ENCODE measurements at regions not wholly inside any gene's neighbourhood (a gene's known extent, or its start where the extent isn't known, plus 50 kb on each side); places are given as distances from the start of the nearest gene placed in this dataset.
"Not testable (repeated sequence)": the region's sequence is repeated elsewhere in the genome, so short reads cannot be mapped to it uniquely, and the experiment has no call there.

DNA sequence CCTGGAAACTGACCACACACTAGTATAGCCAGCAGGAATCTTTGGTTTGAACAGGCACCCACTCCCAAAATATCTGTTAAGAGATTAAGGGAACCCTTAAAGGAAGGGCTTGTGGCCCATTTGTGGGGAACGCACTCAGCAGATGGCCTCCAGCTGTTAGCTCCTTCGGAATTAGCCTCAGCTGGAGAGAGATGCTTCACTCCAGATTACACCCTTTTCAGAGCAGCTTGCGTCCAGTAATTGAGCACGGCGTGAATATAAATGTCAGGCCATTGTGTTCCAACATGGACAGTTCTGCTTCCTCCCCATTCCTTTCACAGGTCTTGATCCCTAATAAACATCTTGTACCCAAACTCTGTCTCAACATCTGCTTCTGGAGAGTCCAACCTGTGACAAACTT lies 397.8 kb downstream of the SEC23A start:
- DNase-seq (ENCODE audit: low read depth): no peak

DNA sequence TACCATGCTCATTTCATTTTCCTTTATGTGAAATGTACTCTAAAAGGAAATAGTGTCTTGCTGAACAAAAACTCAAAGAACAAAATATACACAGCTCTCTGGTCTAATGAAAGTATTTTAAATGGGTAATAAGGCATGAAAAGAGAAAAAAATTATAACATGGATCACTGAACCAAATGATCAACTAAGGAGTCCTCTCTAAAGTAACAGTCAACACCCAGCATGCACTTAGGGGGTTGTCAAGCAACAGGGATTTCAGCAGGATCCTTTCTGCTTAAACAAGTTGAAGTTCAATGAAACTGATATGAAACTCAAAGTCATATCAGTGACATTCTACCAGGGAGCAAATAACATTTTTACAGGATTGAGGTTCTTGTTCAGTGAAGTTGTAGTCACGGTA lies 398.8 kb downstream of the SEC23A start:
- DNase-seq (ENCODE audit: low read depth): no peak

DNA sequence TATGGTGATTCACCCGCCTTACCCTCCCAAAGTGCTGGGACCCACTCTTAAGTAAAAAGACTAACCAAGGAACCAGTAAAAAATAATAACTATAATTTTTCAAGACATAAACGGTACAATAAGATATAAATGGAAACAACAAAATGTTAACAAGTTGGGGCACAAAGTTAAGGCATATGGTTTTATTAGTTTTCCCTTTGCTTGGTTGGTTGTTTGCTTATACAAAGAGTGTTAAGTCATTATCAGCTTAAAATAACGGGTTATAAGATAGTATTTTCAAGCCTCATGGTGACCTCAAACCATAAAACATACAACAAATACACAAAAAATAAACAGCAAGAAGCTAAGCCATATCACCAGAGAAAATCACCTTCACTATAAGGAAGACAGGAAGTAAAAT lies 406.1 kb downstream of the SEC23A start:
- no peak for DNase-seq (ENCODE audit: low read depth)

DNA sequence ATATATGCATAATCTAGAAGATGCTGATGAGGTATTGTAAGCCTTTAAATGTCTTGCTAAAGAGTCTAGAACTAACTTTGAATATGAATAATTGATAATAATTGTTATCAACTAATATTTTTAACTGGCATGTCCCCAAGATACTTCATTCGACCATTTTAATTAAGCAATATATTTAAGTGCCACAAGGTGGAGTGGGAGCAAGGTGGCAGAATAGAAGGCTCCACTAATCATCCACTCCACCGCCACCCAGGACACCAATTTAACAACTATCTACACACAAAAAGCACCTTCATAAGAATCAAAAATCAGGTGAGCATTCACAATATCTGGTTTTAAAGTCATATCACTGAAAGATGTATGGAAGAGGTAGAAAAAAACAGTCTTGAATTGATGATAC lies 409.6 kb downstream of the SEC23A start:
- no peak for DNase-seq (ENCODE audit: low read depth)

DNA sequence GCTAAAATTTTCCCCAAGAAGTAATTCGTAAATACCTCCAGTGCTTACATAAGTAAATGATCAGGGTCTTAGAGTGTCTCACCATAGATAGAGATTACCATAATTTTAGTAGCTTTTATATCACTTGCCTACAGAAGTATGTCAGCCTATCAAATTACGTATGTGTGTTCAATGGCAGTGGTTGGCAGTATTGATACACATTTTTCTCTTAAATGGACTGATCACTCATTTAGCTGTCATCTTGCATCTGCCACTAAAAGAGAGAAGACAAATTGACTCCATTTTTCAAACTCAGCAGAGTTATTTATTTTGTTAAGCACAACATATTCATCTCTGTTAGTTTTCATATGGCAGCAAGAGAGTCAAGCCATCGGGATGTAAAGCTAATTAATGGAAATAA lies 413.1 kb upstream of the CLEC14A start:
- DNase-seq (ENCODE audit: low read depth): no peak

DNA sequence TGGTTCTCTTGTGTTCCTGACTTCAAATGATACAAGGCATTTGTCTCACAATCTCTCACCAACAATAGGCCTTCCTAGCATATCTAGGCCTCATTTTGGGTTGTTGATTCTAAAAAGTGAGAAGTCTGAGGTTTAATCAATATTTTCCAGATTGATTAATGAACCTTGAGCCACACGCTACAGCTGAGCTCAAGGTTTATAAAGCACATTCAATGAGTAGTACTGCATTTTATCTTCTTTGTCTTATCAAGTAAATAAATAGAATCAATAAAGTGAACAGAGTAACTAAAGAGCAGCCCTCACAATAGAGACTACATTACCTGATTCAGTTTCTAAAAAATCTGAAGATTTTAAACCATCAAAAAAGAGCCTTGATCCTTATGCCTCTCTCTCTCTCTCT lies 407.5 kb upstream of the CLEC14A start:
- DNase-seq (ENCODE audit: low read depth): no peak

DNA sequence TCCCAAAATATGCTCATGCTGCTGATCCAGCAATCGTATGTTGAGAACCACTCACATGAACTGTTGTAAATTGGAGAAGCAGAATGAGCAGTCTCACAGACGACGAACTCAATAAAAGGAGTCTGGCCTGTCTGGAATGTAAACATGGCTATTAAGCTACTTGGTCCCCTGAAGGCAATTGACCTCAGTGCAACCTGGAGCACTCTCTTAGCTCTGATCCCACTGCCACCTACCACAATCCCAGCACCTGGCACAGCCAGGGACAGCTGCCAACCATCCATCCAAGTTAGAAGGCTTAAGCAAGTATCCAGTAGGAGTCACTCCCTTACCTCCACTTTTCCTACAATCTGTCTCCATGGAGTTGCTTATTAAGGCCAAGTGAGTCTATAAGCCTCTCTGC lies 406.9 kb upstream of the CLEC14A start:
- DNase-seq (ENCODE audit: low read depth): no peak

DNA sequence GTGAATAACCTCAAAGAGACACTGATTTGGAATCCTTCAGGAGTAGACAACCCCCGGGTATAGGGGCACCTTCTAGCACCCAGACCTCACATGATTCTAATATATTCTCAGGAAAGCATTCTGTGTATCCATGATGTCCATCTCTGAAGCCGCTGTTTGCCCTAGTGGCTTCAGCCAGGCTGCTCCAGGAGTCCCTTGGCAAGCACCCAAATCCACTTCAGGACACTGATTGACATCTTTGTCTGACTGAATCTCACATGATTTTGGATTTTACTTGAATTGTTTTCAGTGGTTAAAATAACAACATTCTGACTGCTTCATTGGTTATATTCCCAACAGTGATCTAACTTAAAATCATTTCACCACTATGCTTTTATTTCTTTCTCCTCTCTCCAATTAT lies 390.5 kb upstream of the CLEC14A start:
- no peak for DNase-seq (ENCODE audit: low read depth)

DNA sequence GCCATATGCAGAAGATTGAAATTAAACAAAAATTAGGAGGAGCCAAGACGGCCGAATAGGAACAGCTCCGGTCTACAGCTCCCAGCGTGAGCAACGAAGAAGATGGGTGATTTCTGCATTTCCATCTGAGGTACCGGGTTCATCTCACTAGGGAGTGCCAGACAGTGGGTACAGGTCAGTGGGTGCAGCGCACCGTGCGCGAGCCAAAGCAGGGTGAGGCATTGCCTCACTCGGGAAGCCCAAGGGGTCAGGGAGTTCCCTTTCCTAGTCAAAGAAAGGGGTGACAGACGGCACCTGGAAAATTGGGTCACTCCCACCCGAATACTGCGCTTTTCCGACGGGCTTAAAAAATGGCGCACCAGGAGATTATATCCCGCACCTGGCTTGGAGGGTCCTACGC lies 379.0 kb upstream of the CLEC14A start:
- not testable (repeated sequence) for DNase-seq (ENCODE audit: low read depth)

DNA sequence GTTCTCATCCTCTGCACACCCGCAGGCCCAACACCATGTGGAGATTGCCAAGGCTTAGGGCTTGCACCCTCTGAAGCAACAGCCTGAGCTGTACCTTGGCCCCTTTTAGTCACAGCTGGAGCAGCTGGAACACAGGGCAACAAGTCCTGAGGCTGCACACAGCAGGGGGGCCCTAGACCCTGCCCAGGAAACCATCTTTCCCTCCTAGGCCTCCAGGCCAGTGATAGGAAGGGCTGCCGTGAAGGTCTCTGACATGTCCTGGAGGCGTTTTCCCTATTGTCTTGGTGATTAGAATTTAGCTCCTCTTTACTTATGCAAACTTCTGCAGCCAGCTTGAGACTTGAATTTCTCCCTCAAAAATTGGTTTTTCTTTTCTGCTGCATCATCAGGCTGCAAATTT lies 373.5 kb upstream of the CLEC14A start:
- DNase-seq (ENCODE audit: low read depth): no peak

DNA sequence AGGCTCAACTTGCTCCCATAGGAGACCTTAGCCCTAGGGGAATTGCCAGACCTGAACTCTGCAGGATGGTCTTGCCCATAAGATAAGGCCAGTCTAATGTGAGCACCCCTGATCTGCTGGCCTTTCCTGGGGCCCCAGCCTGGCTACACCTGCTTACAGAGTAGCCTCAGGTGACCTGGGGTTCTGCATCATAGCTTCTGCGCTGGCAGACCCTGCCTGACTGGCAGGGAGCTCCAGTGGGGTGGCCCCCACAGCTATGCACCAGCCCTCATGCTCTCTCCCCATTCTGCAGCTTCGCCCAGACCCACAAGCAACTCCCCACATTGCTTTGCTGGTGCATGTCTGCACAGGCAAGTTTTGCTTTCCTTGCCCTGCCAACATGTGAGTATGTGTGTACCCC lies 371.3 kb upstream of the CLEC14A start:
- DNase-seq (ENCODE audit: low read depth): no peak

DNA sequence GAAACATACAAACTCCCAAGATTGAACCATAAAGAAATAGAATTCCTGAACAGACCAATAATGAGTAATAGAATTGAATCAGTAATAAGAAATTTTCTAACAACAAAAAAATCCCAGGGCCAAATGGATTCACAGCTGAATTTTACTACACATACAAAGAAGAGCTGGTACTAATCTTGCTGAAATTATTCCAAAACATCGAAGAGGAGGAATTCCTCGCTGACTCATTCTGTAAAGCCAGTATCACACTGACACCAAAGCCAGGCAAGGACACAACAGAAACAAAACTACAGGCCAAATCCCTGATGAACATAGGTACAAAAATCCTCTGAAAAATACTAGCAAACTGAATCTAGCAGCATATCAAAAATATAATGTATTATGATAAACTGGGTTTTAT lies 367.8 kb upstream of the CLEC14A start:
- no peak for DNase-seq (ENCODE audit: low read depth)

DNA sequence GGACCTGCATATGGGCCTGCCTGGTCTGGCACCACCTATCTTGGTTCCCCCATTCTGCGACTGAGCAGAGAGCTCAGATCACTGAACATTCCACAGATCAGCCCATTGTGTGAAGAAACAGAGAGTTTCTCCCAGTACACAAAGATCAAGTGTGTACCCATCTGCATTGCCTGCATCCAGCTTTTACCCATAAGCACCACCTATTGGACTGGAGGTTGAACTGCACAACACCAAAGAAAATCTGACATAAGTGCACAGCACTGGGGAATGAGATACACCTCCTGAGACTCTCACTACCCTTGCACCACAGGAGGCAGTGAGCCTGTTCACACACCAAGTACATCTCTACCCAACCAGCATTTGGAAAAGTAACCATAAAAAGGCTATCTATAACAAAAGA lies 362.6 kb upstream of the CLEC14A start:
- DNase-seq (ENCODE audit: low read depth): no peak

DNA sequence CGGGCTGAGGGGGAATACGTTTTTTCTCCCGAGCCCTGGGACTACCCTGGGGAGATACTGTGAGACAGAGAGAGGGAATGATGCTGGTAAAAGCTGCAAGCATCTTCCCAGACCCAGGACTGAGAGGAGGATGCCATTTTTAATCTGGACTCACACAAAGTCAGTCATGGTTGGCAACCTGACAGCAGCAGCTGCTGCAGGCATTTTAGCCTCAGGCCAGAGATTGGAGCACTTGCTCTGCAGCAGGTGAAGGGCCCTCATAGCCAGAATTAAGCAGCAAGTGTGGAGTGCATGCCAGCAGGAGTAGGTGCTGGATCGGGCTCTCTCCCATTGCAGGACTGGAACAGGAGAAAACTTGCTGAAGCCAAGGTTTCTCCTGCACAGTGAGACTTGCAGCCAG lies 361.1 kb upstream of the CLEC14A start:
- no peak for DNase-seq (ENCODE audit: low read depth)

DNA sequence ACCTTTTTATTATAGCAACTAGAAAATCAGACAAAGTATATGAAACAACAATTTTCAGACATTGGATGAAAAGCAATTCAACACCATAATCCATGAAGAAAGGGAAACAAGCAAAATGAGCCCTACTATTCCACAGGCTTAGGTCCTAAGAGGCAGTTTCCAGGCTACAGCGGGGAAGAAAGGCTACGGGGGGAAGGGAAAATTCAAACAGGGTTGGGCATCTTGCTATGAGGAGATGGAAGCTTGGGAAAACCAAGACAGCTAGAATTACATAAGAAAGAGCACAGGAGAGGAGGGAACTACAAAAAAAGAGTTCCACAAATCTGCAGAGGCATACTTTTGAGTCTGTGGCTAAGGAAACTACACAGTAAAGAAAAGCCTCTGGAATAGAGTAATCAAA lies 356.0 kb upstream of the CLEC14A start:
- DNase-seq (ENCODE audit: low read depth): no peak

DNA sequence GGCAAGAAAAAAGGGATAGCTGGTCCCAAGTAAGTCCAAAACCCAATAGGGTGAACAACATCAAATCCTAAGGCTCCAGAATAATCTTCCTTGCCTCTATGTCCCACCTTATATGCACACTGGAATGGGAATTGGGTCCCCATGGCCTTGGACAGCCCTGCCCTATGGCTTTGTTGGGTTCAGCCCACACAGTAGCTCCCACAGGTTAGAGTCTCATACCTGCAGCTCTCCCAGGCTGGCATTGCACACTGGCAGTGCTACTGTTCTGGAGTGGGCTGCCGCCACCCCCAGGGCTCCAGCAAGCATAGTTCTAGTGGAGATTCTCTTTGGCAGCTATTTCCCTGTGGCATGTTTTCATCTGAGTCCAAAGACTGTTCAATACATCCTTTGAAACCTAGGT lies 352.4 kb upstream of the CLEC14A start:
- no peak for DNase-seq (ENCODE audit: low read depth)

DNA sequence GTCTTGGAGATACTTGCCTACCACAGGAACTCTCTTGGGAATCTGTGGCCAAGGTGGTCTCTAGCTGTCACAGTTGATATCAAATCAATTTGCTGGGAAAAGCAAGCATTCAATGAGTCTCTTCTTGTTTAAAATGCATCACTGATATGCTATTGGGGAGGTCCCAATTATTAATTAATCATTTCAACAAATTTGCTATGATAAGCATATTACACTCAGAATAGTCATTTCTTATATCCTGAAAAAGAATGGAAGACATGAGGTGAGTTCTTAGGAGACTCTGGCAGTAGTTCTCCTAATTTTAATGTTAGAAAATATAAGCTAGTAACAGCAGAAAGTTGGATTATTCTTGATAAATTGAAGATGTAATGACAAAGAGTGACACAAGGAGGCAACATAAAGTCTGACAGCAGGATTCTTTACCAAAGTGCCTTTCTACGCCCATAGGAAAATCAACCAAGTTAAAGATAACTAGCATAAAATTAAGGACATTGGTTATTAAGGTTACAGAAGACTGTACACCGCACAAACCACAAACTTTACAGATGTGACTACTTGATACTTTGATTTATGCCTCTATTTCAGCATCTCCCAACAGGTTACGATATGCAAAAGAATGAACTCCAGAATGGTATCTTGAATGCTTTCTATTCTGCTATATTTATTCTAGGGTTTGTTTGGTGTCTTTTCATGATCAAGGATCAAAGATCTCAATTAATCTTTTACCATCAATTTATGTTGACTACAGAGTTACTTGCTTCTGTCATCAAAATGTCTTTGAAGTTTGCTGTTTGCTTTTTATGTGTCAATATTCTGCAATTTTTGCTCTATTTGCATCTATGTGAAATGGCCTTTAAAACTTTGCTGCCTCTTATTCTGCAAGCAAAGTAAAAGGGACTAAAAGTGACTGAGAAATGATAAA lies 349.6 kb upstream of the CLEC14A start:
- no peak for DNase-seq (ENCODE audit: low read depth)

DNA sequence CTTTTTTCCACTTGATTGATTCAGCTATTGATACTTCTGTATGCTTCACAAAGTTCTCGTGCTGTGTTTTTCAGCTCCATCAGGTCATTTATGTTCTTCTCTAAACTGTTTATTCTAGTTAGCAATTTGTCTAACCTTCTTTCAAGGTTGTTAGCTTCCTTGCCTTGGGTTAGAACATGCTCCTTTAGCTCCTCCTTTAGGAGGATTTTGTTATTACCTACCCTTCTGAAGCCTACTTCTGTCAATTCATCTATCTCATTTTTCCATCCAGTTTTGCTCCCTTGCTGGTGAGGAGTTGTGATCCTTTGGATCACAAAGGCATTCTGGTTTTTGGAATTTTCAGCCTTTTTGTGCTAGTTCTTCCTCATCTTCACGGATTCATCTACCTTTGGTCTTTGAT lies 344.7 kb upstream of the CLEC14A start:
- DNase-seq (ENCODE audit: low read depth): not testable (repeated sequence)

DNA sequence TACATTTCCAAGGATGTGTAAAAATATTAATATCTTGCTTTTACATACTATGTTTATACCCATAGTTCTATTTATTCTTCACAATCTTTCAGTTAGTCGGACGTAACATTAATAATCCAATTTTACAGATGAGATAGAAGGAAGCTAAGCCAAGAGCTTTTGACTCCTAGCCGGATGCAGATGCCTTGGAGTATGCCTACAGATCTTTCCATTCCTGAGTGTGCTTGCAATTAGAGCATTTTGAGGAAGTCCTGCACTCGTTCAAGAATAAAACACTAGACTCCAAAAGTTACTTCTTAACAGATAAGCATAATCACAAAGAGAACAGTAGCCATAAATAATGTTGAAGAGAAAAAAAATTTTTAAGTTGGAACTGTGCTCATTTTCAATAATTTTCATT lies 337.6 kb upstream of the CLEC14A start:
- DNase-seq (ENCODE audit: low read depth): no peak

DNA sequence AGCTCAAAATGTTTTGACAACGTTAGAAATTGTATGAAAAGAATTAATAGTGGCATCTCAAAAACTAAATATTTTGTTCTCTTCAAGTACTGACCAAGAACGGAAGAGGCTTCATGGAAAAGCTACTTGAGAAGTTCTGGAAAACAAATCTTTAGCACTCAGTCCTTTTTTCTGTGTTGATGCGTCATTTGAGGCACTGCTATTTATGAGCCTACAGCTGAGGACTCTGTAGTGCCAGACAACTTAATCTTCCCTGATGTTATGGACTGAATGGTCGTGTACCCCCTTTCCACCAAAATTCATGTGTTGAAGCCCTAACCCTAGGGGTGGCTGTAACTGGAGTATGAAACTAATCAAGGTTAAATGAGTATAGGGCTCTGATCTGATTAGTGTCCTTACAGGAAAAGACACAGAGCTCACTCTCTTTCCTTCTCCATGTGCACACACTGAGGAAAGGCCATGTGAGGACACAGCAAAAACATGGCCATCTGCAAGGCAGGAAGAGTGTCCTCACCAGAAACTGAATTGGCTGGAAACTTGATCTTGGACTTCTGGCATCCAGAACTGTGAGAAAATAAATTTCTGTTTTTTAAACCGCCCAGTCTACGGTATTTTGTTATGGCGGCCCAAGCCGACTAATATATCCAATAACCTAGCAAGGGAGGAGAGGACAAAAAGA lies 337.0 kb upstream of the CLEC14A start:
- no peak for DNase-seq (ENCODE audit: low read depth)

DNA sequence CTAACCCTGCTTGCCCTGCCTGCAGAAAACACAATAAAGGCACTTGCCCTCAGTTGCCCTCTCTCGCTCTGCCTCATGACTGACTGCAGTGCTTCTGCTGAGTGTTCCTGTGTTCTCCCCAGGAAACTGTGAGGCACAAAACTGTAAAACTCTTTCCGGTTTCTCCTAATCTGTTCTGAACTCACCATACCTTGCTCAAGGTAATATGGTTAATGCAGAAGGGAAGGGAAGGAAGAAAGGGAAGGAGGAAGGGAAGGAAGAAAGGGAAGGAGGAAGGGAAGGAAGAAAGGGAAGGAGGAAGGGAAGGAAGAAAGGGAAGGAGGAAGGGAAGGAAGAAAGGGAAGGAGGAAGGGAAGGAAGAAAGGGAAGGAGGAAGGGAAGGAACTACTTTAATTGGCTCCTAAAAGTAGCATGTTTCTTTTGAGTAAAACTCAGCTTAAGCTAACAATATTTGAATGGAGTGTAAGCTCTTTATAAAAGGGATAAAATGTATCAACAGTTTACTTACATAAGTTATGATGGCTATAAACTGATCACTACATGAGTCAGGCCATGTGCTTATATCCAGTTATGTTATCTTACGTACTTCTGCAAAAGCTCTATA lies 334.0 kb upstream of the CLEC14A start:
- DNase-seq (ENCODE audit: low read depth): no peak

DNA sequence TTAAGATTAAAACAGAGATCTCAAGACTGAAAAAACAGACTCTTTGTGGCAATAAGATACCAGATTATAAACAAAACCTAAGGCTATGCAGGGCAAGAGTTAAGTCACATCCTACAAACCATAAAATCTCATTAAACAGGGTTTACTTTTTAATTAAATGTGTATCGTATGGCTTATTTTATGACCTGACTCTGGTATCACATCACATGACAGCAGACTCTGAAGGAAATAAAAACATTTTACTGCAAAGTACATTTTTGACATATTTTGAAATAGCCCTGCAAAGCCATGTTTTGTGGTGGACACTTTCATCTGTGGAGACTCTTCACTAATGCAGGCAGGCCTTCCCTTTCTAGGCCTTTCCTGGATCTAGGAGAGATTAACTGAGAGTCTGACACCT lies 327.6 kb upstream of the CLEC14A start:
- no peak for DNase-seq (ENCODE audit: low read depth)

DNA sequence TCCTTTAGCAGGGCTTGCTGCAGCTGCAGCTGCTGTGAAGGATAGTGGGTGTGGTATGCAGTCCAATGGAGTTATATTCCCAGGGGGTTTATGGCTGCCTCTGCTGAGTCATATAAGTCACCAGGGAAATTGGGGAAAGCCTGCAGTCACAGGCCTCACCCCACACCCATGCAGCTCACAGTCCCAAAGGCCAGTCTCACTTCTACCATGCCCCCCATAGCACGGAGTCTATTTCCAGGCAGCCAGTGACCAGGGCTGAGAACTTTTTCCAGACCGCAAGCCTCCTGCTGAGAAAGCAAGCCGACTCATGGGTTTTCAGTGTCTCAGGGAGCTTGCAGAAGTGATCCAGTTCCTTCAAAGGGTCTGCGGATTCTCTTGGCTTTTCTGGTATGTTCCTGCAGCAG lies 322.4 kb upstream of the CLEC14A start:
- no peak for DNase-seq (ENCODE audit: low read depth)

Measured in stimulated activated CD8-positive, alpha-beta memory T cell treated with anti-CD3 and anti-CD28 coated beads, Interleukin-7, amount 100 ng/mL, for 24 hours (primary cell).